Caco-2 (cell line): ENCODE measurements at regions not wholly inside any gene's neighbourhood (a gene's known extent, or its start where the extent isn't known, plus 50 kb on each side); places are given as distances from the start of the nearest gene placed in this dataset.

Source experiments
- BruUV-seq: library from RNA; stranded (reverse); fragments of 400-500 nt; replicated peaks from 2 replicates; lab custom pipeline; 2021; lab: Mats Ljungman, UMichigan
- CTCF ChIA-PET: fragments of 300-600 bp; sonication (Branson Sonifier 250); formaldehyde crosslinking; loops from one replicate; lab custom pipeline; 2022; ENCODE audit warnings: antibody characterized with exemption; lab: Charles Lee
- POLR2A ChIA-PET: fragments of 300-600 bp; sonication (Branson Sonifier 250); formaldehyde crosslinking; loops from one replicate; lab custom pipeline; 2022; ENCODE audit warnings: antibody characterized with exemption; lab: Charles Lee
- DNase-seq, 2 experiments: peaks; one replicate each; pipeline versions ENCODE4 v3.0.0 to v3.0.0-alpha.2; 2020 to 2022
- H3K27me3 ChIP-seq: replicated peaks from 2 replicates; pipeline ENCODE4 v1.6.0; 2011; ENCODE audit warnings: low read length; ENCODE audit not compliant: control insufficient read depth, insufficient read depth
- H3K36me3 ChIP-seq: 2 replicates; pipeline ENCODE4 v1.5.1; 2011; ENCODE audit warnings: low read length; ENCODE audit not compliant: control insufficient read depth, insufficient read depth
- H3K4me1 ChIP-seq: fragments of 250-450 bp; sonication (Bioruptor Pico); 2 replicates; pipeline ENCODE4 v1.5.1; 2020; ENCODE audit warnings: mild to moderate bottlenecking
- H3K4me3 ChIP-seq: 2 replicates; pipeline ENCODE4 v1.5.1; 2011; ENCODE audit warnings: low read depth, mild to moderate bottlenecking, control low read depth, low read length
- H3K9me3 ChIP-seq: fragments of 250-450 bp; sonication (Bioruptor Pico); 2 replicates; pipeline ENCODE4 v1.5.1; 2020; ENCODE audit warnings: mild to moderate bottlenecking, moderate library complexity
- H3K27ac Mint-ChIP-seq: one replicate; pipeline ENCODE4 v1.8.0; 2022; ENCODE audit warnings: mixed read lengths; ENCODE audit not compliant: unreplicated experiment
- H3K27me3 Mint-ChIP-seq: one replicate; pipeline ENCODE4 v1.8.0; 2022; ENCODE audit warnings: mixed read lengths; ENCODE audit not compliant: insufficient read depth, unreplicated experiment
- H3K36me3 Mint-ChIP-seq: one replicate; pipeline ENCODE4 v1.8.0; 2022; ENCODE audit warnings: mild to moderate bottlenecking, mixed read lengths; ENCODE audit not compliant: insufficient read depth, unreplicated experiment
- H3K4me1 Mint-ChIP-seq: one replicate; pipeline ENCODE4 v1.8.0; 2022; ENCODE audit warnings: low read depth, mixed read lengths; ENCODE audit not compliant: unreplicated experiment
- H3K4me3 Mint-ChIP-seq: one replicate; pipeline ENCODE4 v1.8.0; 2022; ENCODE audit warnings: mild to moderate bottlenecking, moderate library complexity, mixed read lengths; ENCODE audit not compliant: unreplicated experiment
- H3K9me3 Mint-ChIP-seq: one replicate; pipeline ENCODE4 v1.8.0; 2022; ENCODE audit warnings: mixed read lengths; ENCODE audit not compliant: unreplicated experiment
- intact Hi-C: fragments of 100-400 bp; cut with micrococcal nuclease; formaldehyde crosslinking; loops from one replicate; pipeline ENCODE4 v1.10.0; 2022; ENCODE audit not compliant: unreplicated experiment
- TF ChIP-seq, protein P1 (sequence below), 2 experiments: fragments of 200-600 bp in 1 of 2; IDR thresholded peaks; 1 replicate in 1 of 2; 2 replicates in 1 of 2; pipeline versions ENCODE4 v1.5.1 to v1.8.0; 2011 to 2022; ENCODE audit warnings: antibody characterized with exemption in 1 of 2, control low read depth in 1 of 2, inconsistent platforms in 1 of 2, low read depth in 1 of 2, low read length in 1 of 2, mild to moderate bottlenecking in 1 of 2, moderate library complexity in 1 of 2; ENCODE audit not compliant: insufficient read depth in 1 of 2, severe bottlenecking in 1 of 2, unreplicated experiment in 1 of 2

DNA sequence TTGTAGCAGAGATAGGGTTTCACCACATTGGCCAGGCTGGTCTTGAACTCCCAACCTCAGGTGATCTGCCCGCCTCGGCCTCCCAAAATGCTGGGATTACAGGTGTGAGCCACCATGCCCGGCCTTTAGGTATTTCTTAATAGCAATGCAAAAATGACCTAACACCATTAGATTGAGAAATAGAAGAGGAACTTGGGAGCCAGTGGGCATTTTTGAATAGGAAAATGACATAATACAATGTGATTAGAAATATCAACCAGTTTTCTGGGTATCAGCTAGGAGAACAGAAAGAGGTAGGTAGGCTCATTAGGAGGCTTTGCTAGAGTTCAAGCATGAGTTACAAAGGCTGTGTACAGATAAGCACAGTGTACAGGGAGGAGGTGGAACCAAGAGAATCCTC is 101.8 kb upstream of the TBC1D5 start:
- intact Hi-C loops, result loop anchor here (10.0 kb wide), 1 partner anchor 279 kb away; no protein-coding TSS in a partner anchor
- TF ChIP-seq, protein P1, sequence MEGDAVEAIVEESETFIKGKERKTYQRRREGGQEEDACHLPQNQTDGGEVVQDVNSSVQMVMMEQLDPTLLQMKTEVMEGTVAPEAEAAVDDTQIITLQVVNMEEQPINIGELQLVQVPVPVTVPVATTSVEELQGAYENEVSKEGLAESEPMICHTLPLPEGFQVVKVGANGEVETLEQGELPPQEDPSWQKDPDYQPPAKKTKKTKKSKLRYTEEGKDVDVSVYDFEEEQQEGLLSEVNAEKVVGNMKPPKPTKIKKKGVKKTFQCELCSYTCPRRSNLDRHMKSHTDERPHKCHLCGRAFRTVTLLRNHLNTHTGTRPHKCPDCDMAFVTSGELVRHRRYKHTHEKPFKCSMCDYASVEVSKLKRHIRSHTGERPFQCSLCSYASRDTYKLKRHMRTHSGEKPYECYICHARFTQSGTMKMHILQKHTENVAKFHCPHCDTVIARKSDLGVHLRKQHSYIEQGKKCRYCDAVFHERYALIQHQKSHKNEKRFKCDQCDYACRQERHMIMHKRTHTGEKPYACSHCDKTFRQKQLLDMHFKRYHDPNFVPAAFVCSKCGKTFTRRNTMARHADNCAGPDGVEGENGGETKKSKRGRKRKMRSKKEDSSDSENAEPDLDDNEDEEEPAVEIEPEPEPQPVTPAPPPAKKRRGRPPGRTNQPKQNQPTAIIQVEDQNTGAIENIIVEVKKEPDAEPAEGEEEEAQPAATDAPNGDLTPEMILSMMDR (IDR thresholded peaks at IDR 0.05; ENCODE audit: insufficient read depth in 1 of 2, low read depth in 1 of 2, low read length in 1 of 2, severe bottlenecking in 1 of 2, unreplicated experiment in 1 of 2), result no peak
- POLR2A ChIA-PET, result no interaction called here
- Mint-ChIP-seq H3K27me3 (no peaks in the 10 kb centered on the region), H3K36me3 (no peaks in the 10 kb centered on the region), H3K4me1 (peaks cover 11% of the 10 kb centered on the region), H3K4me3 (no peak overlapping the region), H3K9me3 (no peaks in the 10 kb centered on the region), H3K27ac (no peak overlapping the region)
- Histone ChIP-seq H3K4me1 (no peaks in the 10 kb centered on the region), H3K9me3 (no peaks in the 10 kb centered on the region), H3K36me3 (no peaks in the 10 kb centered on the region), H3K4me3 (no peak overlapping the region), H3K27me3 (no peaks in the 10 kb centered on the region)
- BruUV-seq, result no TSS peak
- CTCF ChIA-PET, result no interaction called here
- DNase-seq, result no peak

DNA sequence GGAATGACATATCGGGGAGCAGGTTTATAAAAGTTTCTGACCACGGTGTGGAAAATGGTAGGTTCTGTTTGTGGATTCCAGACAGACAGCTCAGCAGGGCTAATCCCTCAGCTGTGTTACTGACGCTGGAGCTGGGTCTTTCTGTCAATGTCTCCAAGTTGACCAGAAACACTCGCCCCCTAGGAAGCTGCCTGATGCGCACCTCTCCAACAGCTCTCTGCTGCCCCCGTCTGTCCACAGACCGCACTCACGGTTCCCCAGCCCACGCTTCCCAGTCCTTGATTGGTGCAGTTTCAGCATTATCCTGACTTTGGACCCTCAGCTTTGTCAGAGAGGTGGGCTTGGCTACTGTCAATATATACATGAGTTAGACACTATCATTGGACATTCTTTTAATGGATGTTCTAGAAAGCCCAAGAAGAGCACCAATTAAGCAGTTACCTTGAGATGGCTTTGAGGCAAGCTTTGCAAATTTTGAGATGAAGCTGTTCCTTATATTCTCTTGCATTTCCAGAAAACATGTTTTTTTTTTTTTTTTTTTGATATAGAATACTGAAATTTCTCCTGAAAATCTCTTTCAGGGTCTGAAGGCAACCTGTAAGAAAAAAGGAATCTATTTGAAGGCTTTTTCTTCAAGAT is 98.9 kb upstream of the TBC1D5 start:
- Mint-ChIP-seq H3K9me3 (no peaks in the 10 kb centered on the region), H3K36me3 (no peaks in the 10 kb centered on the region), H3K27me3 (no peaks in the 10 kb centered on the region), H3K27ac (no peak overlapping the region), H3K4me1 (peaks cover 5% of the 10 kb centered on the region), H3K4me3 (no peak overlapping the region)
- Histone ChIP-seq H3K4me1 (no peaks in the 10 kb centered on the region), H3K36me3 (no peaks in the 10 kb centered on the region), H3K27me3 (no peaks in the 10 kb centered on the region), H3K9me3 (no peaks in the 10 kb centered on the region), H3K4me3 (no peak overlapping the region)
- TF ChIP-seq, protein P1 (IDR thresholded peaks at IDR 0.05; ENCODE audit: insufficient read depth in 1 of 2, low read depth in 1 of 2, low read length in 1 of 2, severe bottlenecking in 1 of 2, unreplicated experiment in 1 of 2), result peak; percentile 87 to 97
- no TSS peak for BruUV-seq
- DNase-seq, result peak; percentile 75 to 86
- POLR2A ChIA-PET, result no interaction called here
- intact Hi-C loops, result loop anchor here (1.0 to 10.0 kb wide), 6 partner anchors 43 to 583 kb away; partner anchors contain the start of gene TBC1D5
- CTCF ChIA-PET, result interaction anchor here (0.7 to 1.5 kb wide), 12 partner anchors 31 to 512 kb away, joined by 3 to 23 read pairs (median 4); partner anchors contain the start of gene TBC1D5

DNA sequence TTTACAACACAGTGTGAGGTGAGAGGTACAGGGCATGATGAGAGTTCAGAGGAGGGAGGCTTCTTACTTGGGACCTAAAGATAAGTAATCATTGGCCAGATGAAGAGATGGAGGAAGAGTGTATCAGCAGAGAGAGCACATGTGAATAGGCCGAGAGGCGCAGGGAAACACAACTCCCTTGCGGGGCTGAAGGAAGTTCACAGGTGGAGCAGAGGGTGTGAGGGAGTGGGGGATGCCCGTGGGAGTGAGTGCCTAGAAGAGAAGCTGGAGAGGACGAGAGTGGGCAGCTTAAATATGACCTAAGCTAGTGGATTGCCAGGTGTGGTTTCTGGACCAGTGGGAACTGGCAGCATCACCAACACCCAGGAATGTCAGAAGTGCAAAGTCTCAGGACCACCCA is 98.2 kb upstream of the TBC1D5 start:
- Mint-ChIP-seq H3K4me1 (no peaks in the 10 kb centered on the region), H3K9me3 (no peaks in the 10 kb centered on the region), H3K27ac (no peak overlapping the region), H3K4me3 (no peak overlapping the region), H3K36me3 (no peaks in the 10 kb centered on the region), H3K27me3 (no peaks in the 10 kb centered on the region)
- Histone ChIP-seq H3K4me1 (no peaks in the 10 kb centered on the region), H3K27me3 (no peaks in the 10 kb centered on the region), H3K9me3 (no peaks in the 10 kb centered on the region), H3K4me3 (no peak overlapping the region), H3K36me3 (no peaks in the 10 kb centered on the region)
- TF ChIP-seq, protein P1 (IDR thresholded peaks at IDR 0.05; ENCODE audit: insufficient read depth in 1 of 2, low read depth in 1 of 2, low read length in 1 of 2, severe bottlenecking in 1 of 2, unreplicated experiment in 1 of 2), result no peak
- intact Hi-C loops, result loop anchor here (1.0 to 10.0 kb wide), 6 partner anchors 42 to 582 kb away; partner anchors contain the start of gene TBC1D5
- DNase-seq, result no peak
- ChIA-PET CTCF (interaction anchor here (0.7 to 1.5 kb wide), 11 partner anchors 30 to 481 kb away, joined by 3 to 23 read pairs (median 4); partner anchors contain the start of gene TBC1D5), POLR2A (no interaction called here)
- no TSS peak for BruUV-seq
